Activated T-cell treated with anti-CD3 and anti-CD28 coated beads for 1 hour (primary cell): ENCODE measurements at regions not wholly inside any gene's neighbourhood (a gene's known extent, or its start where the extent isn't known, plus 50 kb on each side); places are given as distances from the start of the nearest gene placed in this dataset.

ENCODE experiments used
- DNase-seq: peaks from one replicate; pipeline ENCODE4 v3.0.0-alpha.2; 2020; ENCODE audit warnings: low read depth

- DNase-seq = no peak
These were observed 515.2 kb upstream of the TENM4 start for GRCh38 chr11:79956061-79956460.

GRCh38 chr11:79953629-79954028 lies 512.8 kb upstream of the TENM4 start:
- no peak for DNase-seq

- no peak for DNase-seq
These were observed 509.9 kb upstream of the TENM4 start for GRCh38 chr11:79950741-79951140.

- no peak for DNase-seq
These were observed 509.3 kb upstream of the TENM4 start for GRCh38 chr11:79950172-79950571.

GRCh38 chr11:79949574-79949973 lies 508.7 kb upstream of the TENM4 start:
- DNase-seq = no peak

- no peak for DNase-seq
These were observed 501.8 kb upstream of the TENM4 start for GRCh38 chr11:79942646-79943045.

- no peak for DNase-seq
These were observed 501.3 kb upstream of the TENM4 start for GRCh38 chr11:79942090-79942489.

- DNase-seq = no peak
These were observed 500.3 kb upstream of the TENM4 start for GRCh38 chr11:79940974-79941735.

- no peak for DNase-seq
These were observed 499.3 kb upstream of the TENM4 start for GRCh38 chr11:79940165-79940564.

GRCh38 chr11:79939111-79939510 lies 498.3 kb upstream of the TENM4 start:
- no peak for DNase-seq

GRCh38 chr11:79937676-79938334 lies 497.0 kb upstream of the TENM4 start:
- no peak for DNase-seq

GRCh38 chr11:79932612-79933011 lies 491.8 kb upstream of the TENM4 start:
- no peak for DNase-seq

- DNase-seq = no peak
These were observed 490.9 kb upstream of the TENM4 start for GRCh38 chr11:79931692-79932091.

GRCh38 chr11:79926707-79927106 lies 485.9 kb upstream of the TENM4 start:
- DNase-seq = no peak

- DNase-seq = no peak
These were observed 484.7 kb upstream of the TENM4 start for GRCh38 chr11:79925570-79925969.

- no peak for DNase-seq
These were observed 481.8 kb upstream of the TENM4 start for GRCh38 chr11:79922641-79923040.

- DNase-seq = no peak
These were observed 479.6 kb upstream of the TENM4 start for GRCh38 chr11:79920480-79920879.

- no peak for DNase-seq
These were observed 478.5 kb upstream of the TENM4 start for GRCh38 chr11:79919350-79919749.

- DNase-seq = no peak
These were observed 478.0 kb upstream of the TENM4 start for GRCh38 chr11:79918846-79919245.

GRCh38 chr11:79906164-79906563 lies 465.3 kb upstream of the TENM4 start:
- DNase-seq = no peak

- DNase-seq = no peak
These were observed 461.7 kb upstream of the TENM4 start for GRCh38 chr11:79902493-79902892.

- DNase-seq = no peak
These were observed 457.1 kb upstream of the TENM4 start for GRCh38 chr11:79897896-79898295.

- DNase-seq = no peak
These were observed 455.4 kb upstream of the TENM4 start for GRCh38 chr11:79896258-79896657.

- no peak for DNase-seq
These were observed 453.3 kb upstream of the TENM4 start for GRCh38 chr11:79894111-79894510.
